ENCODE measurements at regions not wholly inside any gene's neighbourhood (a gene's known extent, or its start where the extent isn't known, plus 50 kb on each side); places are given as distances from the start of the nearest gene placed in this dataset.

DNA sequence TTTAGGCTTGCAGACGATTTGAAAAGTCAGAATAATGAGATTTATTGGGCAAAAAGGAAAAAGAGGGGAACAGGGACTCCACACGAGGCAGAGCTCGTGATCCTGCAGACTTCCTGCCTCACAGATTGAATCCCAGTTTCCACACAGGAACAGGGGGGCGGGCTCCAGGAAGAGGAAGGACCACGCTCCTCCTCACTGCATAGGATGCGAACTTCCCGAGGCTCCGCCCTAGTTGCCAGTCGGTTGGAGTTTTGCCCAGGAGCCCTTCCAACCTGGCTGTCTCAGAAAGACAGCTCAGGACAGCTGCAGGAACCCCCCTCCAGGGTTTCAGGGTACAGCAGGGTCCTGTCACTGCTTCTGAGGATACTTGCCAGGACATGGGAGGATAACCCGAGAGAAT, 488.3 kb upstream of the ADARB2 start:
- no peak for DNase-seq (ENCODE audit: low spot score)
- Histone ChIP-seq H3K9ac (ENCODE audit: low read depth in 1 of 2, low read length in 2 of 2) (no peak overlapping the region), H3K4me1 (ENCODE audit: control insufficient read depth in 4 of 4, insufficient read depth in 4 of 4, low read length in 3 of 4) (no peaks in the 10 kb centered on the region), H3K27me3 (ENCODE audit: control insufficient read depth in 4 of 4, insufficient read depth in 4 of 4, low read length in 3 of 4) (no peaks in the 10 kb centered on the region), H3K4me3 (ENCODE audit: low read depth in 1 of 3, low read length in 3 of 3) (no peak overlapping the region), H3K9me3 (ENCODE audit: control insufficient read depth in 4 of 4, low read length in 3 of 4) (peaks cover 0 to 1% (median 0%) of the 10 kb centered on the region in 4 donors), H3K36me3 (ENCODE audit: control insufficient read depth in 4 of 4, insufficient read depth in 3 of 4, low read depth in 1 of 4, low read length in 3 of 4) (no peaks in the 10 kb centered on the region), H3K27ac (ENCODE audit: low read depth in 1 of 2, low read length in 2 of 2) (no peak overlapping the region)
- TF ChIP-seq GABPA (IDR thresholded peaks at IDR 0.05 in 1 of 2, conservative IDR thresholded peaks at IDR 0.05 in 1 of 2) (no peak), FOXA2 (IDR thresholded peaks at IDR 0.05) (no peak), SP1 (IDR thresholded peaks at IDR 0.05) (no peak), JUND (IDR thresholded peaks at IDR 0.05) (no peak)
- 75% methylated on average over 10 of the region's 10 CpGs for WGBS

DNA sequence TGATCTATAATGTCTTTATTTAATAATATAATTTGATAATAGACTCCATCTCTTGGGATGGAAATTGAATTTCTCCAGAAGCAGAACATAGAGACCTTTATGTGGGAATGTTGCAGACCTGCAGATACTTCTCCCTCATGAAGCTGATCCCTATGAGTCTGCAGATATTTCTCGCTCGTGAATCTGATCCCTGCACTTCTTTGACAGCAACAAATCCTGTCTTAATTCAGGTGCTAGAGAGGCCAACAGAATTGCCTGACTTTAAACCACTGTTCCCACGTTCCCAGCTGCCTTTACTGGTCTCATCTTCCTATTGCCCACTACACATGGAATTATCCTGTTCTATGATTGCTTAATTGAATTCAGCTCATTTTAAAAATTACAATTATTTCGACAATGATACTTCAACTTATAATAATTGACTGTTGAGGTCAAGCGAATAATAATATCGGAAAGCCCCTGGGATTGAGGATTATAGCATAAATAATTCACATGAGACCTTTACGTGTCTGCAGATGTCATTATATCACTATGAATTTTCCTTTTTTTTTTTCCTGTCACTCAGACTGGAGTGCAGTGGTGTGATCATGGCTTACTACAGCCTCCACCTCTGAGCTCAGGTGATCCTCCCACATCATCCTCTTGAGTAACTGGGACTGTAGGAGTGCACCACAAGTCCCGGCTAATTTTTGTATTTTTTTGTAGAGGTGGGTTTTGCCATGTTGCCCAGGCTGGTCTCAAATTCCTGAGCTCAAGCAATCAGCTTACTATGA, 486.4 kb upstream of the ADARB2 start:
- Histone ChIP-seq H3K4me1 (ENCODE audit: control insufficient read depth in 4 of 4, insufficient read depth in 4 of 4, low read length in 3 of 4) (no peaks in the 10 kb centered on the region), H3K4me3 (ENCODE audit: low read depth in 1 of 3, low read length in 3 of 3) (no peak overlapping the region), H3K9me3 (ENCODE audit: control insufficient read depth in 4 of 4, low read length in 3 of 4) (peaks cover 0 to 1% (median 0%) of the 10 kb centered on the region in 4 donors), H3K36me3 (ENCODE audit: control insufficient read depth in 4 of 4, insufficient read depth in 3 of 4, low read depth in 1 of 4, low read length in 3 of 4) (no peaks in the 10 kb centered on the region), H3K27ac (ENCODE audit: low read depth in 1 of 2, low read length in 2 of 2) (no peak overlapping the region), H3K9ac (ENCODE audit: low read depth in 1 of 2, low read length in 2 of 2) (no peak overlapping the region), H3K27me3 (ENCODE audit: control insufficient read depth in 4 of 4, insufficient read depth in 4 of 4, low read length in 3 of 4) (no peaks in the 10 kb centered on the region)
- 80% methylated on average over 8 of the region's 8 CpGs for WGBS
- TF ChIP-seq, protein P1, sequence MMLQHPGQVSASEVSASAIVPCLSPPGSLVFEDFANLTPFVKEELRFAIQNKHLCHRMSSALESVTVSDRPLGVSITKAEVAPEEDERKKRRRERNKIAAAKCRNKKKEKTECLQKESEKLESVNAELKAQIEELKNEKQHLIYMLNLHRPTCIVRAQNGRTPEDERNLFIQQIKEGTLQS (IDR thresholded peaks at IDR 0.05), result no peak
- no peak for TF ChIP-seq HNF4A (conservative IDR thresholded peaks at IDR 0.05)
- TF ChIP-seq FOXA1 (IDR thresholded peaks at IDR 0.05), result no peak
- TF ChIP-seq SP1 (IDR thresholded peaks at IDR 0.05), result no peak
- no peak for TF ChIP-seq YY1 (IDR thresholded peaks at IDR 0.05)
- no peak for TF ChIP-seq EGR1 (IDR thresholded peaks at IDR 0.05; ENCODE audit: low read depth in 2 of 2)
- no peak for TF ChIP-seq NR2F2 (IDR thresholded peaks at IDR 0.05)
- no peak for DNase-seq (ENCODE audit: low spot score)

DNA sequence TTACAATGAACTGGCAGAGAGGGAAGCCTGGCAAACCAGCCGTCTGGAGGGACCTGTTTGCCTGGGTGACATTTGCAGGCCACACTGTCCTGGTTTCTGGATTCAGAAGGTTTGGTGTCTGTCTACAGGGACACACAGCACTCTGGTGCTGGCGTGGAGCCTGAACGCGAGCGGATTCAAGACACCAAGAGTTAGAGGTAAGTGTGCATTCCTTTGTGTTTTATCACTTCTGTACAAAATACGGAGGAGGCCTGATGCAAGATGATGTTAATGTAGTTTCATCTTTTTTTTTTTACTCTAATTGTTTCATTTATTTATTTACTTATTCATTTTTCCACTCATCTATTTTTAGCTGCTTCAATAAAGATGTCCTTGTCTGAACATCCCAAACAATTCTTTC, 485.3 kb upstream of the ADARB2 start:
- H3K27me3 ChIP-seq (ENCODE audit: control insufficient read depth in 4 of 4, insufficient read depth in 4 of 4, low read length in 3 of 4), result no peaks in the 10 kb centered on the region
- DNase-seq (ENCODE audit: low spot score), result no peak
- no peaks in the 10 kb centered on the region for H3K9me3 ChIP-seq (ENCODE audit: control insufficient read depth in 4 of 4, low read length in 3 of 4)
- no peaks in the 10 kb centered on the region for H3K36me3 ChIP-seq (ENCODE audit: control insufficient read depth in 4 of 4, insufficient read depth in 3 of 4, low read depth in 1 of 4, low read length in 3 of 4)
- H3K9ac ChIP-seq (ENCODE audit: low read depth in 1 of 2, low read length in 2 of 2), result no peak overlapping the region
- no peak overlapping the region for H3K4me3 ChIP-seq (ENCODE audit: low read depth in 1 of 3, low read length in 3 of 3)
- H3K27ac ChIP-seq (ENCODE audit: low read depth in 1 of 2, low read length in 2 of 2), result no peak overlapping the region
- TF ChIP-seq YY1 (IDR thresholded peaks at IDR 0.05) (no peak), RAD21 (IDR thresholded peaks at IDR 0.05) (no peak), NR2F2 (IDR thresholded peaks at IDR 0.05) (no peak), JUND (IDR thresholded peaks at IDR 0.05) (no peak), HNF4G (IDR thresholded peaks at IDR 0.05) (no peak), FOXA1 (IDR thresholded peaks at IDR 0.05) (no peak), GABPA (IDR thresholded peaks at IDR 0.05 in 1 of 2, conservative IDR thresholded peaks at IDR 0.05 in 1 of 2) (no peak), EGR1 (IDR thresholded peaks at IDR 0.05; ENCODE audit: low read depth in 2 of 2) (no peak), MAX (IDR thresholded peaks at IDR 0.05) (no peak), TAF1 (conservative IDR thresholded peaks at IDR 0.05) (no peak), FOXA2 (IDR thresholded peaks at IDR 0.05) (no peak), RXRA (IDR thresholded peaks at IDR 0.05) (no peak), HNF4A (conservative IDR thresholded peaks at IDR 0.05) (no peak), ZBTB33 (IDR thresholded peaks at IDR 0.05) (no peak), SP1 (IDR thresholded peaks at IDR 0.05) (no peak)
- TF ChIP-seq, protein P2, sequence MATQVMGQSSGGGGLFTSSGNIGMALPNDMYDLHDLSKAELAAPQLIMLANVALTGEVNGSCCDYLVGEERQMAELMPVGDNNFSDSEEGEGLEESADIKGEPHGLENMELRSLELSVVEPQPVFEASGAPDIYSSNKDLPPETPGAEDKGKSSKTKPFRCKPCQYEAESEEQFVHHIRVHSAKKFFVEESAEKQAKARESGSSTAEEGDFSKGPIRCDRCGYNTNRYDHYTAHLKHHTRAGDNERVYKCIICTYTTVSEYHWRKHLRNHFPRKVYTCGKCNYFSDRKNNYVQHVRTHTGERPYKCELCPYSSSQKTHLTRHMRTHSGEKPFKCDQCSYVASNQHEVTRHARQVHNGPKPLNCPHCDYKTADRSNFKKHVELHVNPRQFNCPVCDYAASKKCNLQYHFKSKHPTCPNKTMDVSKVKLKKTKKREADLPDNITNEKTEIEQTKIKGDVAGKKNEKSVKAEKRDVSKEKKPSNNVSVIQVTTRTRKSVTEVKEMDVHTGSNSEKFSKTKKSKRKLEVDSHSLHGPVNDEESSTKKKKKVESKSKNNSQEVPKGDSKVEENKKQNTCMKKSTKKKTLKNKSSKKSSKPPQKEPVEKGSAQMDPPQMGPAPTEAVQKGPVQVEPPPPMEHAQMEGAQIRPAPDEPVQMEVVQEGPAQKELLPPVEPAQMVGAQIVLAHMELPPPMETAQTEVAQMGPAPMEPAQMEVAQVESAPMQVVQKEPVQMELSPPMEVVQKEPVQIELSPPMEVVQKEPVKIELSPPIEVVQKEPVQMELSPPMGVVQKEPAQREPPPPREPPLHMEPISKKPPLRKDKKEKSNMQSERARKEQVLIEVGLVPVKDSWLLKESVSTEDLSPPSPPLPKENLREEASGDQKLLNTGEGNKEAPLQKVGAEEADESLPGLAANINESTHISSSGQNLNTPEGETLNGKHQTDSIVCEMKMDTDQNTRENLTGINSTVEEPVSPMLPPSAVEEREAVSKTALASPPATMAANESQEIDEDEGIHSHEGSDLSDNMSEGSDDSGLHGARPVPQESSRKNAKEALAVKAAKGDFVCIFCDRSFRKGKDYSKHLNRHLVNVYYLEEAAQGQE (IDR thresholded peaks at IDR 0.05), result no peak
- TF ChIP-seq, protein P1 (IDR thresholded peaks at IDR 0.05), result no peak
- TF ChIP-seq, protein P3, sequence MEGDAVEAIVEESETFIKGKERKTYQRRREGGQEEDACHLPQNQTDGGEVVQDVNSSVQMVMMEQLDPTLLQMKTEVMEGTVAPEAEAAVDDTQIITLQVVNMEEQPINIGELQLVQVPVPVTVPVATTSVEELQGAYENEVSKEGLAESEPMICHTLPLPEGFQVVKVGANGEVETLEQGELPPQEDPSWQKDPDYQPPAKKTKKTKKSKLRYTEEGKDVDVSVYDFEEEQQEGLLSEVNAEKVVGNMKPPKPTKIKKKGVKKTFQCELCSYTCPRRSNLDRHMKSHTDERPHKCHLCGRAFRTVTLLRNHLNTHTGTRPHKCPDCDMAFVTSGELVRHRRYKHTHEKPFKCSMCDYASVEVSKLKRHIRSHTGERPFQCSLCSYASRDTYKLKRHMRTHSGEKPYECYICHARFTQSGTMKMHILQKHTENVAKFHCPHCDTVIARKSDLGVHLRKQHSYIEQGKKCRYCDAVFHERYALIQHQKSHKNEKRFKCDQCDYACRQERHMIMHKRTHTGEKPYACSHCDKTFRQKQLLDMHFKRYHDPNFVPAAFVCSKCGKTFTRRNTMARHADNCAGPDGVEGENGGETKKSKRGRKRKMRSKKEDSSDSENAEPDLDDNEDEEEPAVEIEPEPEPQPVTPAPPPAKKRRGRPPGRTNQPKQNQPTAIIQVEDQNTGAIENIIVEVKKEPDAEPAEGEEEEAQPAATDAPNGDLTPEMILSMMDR (IDR thresholded peaks at IDR 0.05; ENCODE audit: low read depth, low read length, missing input control), result no peak
- no peaks in the 10 kb centered on the region for H3K4me1 ChIP-seq (ENCODE audit: control insufficient read depth in 4 of 4, insufficient read depth in 4 of 4, low read length in 3 of 4)
- WGBS, result 85% methylated on average over 6 of the region's 6 CpGs
